ENCODE measurements at regions not wholly inside any gene's neighbourhood (a gene's known extent, or its start where the extent isn't known, plus 50 kb on each side); places are given as distances from the start of the nearest gene placed in this dataset.

DNA sequence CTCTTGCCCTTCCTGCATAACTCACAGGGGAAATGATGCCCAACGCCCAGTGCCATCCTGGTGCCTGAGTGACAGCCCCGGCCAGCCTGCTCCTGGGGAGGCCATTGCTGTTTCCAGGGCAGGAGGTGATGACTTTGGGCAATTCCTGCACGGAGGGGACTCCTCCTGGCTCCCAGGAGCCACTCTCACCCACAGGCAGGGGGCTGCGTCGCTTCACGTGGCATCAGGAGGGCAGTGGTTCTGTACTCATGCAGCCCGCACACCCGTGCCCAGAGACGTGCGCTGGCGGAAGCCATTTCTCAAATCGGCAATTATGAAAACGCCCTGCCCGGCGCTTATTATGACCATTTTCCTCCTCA lies 272.3 kb downstream of the CTTN start:
- no peak for DNase-seq
- peaks cover 27 to 39% of the 10 kb centered on the region in 2 experiments for H3K4me1 Mint-ChIP-seq
- Histone ChIP-seq H2BK20ac (ENCODE audit: low read depth, low read length, poor library complexity, severe bottlenecking) (no peak overlapping the region), H4K8ac (replicated peaks; ENCODE audit: insufficient read length, low read depth, low read length) (no peak overlapping the region), H3K27me3 (ENCODE audit: insufficient read depth, low read length) (no peaks in the 10 kb centered on the region), H3K4me2 (ENCODE audit: insufficient read depth, insufficient read length, low read length) (no peak overlapping the region), H3K4ac (ENCODE audit: low read depth, low read length) (no peak overlapping the region), H4K20me1 (ENCODE audit: control insufficient read depth, insufficient read depth, insufficient read length) (no peaks in the 10 kb centered on the region), H3K23me2 (ENCODE audit: insufficient read length, low read depth, low read length, poor library complexity, severe bottlenecking) (no peaks in the 10 kb centered on the region), H3K18ac (ENCODE audit: insufficient read length, low read depth, low read length) (no peak overlapping the region), H3T11ph (ENCODE audit: low read length) (no peak overlapping the region), H3K9me3 (ENCODE audit: control insufficient read depth, low read depth, low read length) (no peaks in the 10 kb centered on the region), H3K79me1 (ENCODE audit: insufficient read depth, low read depth, low read length, poor library complexity, severe bottlenecking) (no peaks in the 10 kb centered on the region), H4K5ac (ENCODE audit: insufficient read length, low read depth, low read length) (no peak overlapping the region), H3K79me2 (ENCODE audit: insufficient read depth, low read length) (no peaks in the 10 kb centered on the region), H2AFZ (ENCODE audit: low read length) (no peak overlapping the region), H3K56ac (ENCODE audit: insufficient read length, low read depth, low read length) (no peak overlapping the region), H3K27ac (ENCODE audit: insufficient read length, low read depth, low read length) (no peak overlapping the region), H3K9ac (ENCODE audit: extremely low read depth, insufficient read length, low read length) (no peak overlapping the region), H2BK12ac (ENCODE audit: insufficient read length, low read depth, low read length) (no peak overlapping the region), H2BK5ac (ENCODE audit: insufficient read length, low read length) (no peak overlapping the region), H3K4me1 (ENCODE audit: insufficient read depth, low read length) (peaks cover 3% of the 10 kb centered on the region; the same call in 1 of the 2 replicates), H3K14ac (ENCODE audit: insufficient read depth, low read length) (no peak overlapping the region), H3K23ac (ENCODE audit: insufficient read length, low read depth, low read length) (no peak overlapping the region), H2BK120ac (ENCODE audit: low read depth, low read length, poor library complexity, severe bottlenecking) (no peak overlapping the region), H2BK15ac (ENCODE audit: low read depth, low read length) (no peak overlapping the region), H4K91ac (ENCODE audit: insufficient read length, low read depth, low read length) (no peak overlapping the region), H2AK5ac (ENCODE audit: insufficient read length, low read length) (no peak overlapping the region)
- TF ChIP-seq, protein P1, sequence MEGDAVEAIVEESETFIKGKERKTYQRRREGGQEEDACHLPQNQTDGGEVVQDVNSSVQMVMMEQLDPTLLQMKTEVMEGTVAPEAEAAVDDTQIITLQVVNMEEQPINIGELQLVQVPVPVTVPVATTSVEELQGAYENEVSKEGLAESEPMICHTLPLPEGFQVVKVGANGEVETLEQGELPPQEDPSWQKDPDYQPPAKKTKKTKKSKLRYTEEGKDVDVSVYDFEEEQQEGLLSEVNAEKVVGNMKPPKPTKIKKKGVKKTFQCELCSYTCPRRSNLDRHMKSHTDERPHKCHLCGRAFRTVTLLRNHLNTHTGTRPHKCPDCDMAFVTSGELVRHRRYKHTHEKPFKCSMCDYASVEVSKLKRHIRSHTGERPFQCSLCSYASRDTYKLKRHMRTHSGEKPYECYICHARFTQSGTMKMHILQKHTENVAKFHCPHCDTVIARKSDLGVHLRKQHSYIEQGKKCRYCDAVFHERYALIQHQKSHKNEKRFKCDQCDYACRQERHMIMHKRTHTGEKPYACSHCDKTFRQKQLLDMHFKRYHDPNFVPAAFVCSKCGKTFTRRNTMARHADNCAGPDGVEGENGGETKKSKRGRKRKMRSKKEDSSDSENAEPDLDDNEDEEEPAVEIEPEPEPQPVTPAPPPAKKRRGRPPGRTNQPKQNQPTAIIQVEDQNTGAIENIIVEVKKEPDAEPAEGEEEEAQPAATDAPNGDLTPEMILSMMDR (conservative IDR thresholded peaks at IDR 0.05), result no peak
- H3K4me3 Mint-ChIP-seq, result no peak overlapping the region; a peak in 1 of 5 replicates
- H3K9me3 Mint-ChIP-seq, result no peaks in the 10 kb centered on the region
- no peak overlapping the region; a peak in 1 of 7 replicates for H3K27ac Mint-ChIP-seq
- peaks cover 1% of the 10 kb centered on the region for H3K27me3 Mint-ChIP-seq (ENCODE audit: low read depth)
- no CpG with 5 or more reads among the region's 15 CpGs for WGBS (ENCODE audit: extremely low coverage, insufficient read length, low lambda C conversion rate)
- peaks cover 0 to 9% (median 4%) of the 10 kb centered on the region in 3 experiments; a peak in 2 of 7 replicates for H3K36me3 Mint-ChIP-seq (ENCODE audit: insufficient read depth in 1 of 3, low read depth in 3 of 3)
